ENCODE measurements at regions not wholly inside any gene's neighbourhood (a gene's known extent, or its start where the extent isn't known, plus 50 kb on each side); places are given as distances from the start of the nearest gene placed in this dataset.
"Not testable (repeated sequence)": the region's sequence is repeated elsewhere in the genome, so short reads cannot be mapped to it uniquely, and the experiment has no call there.

GRCh38 chr20:29763821-29764511 lies 1493.5 kb upstream of the DEFB115 start:
- no peak for DNase-seq (ENCODE audit: low read depth in 2 of 2)

- DNase-seq (ENCODE audit: low read depth in 2 of 2) = peak in 1 of 2 donors; percentile 17
These were observed 1492.4 kb upstream of the DEFB115 start for GRCh38 chr20:29764922-29765610.

DNA sequence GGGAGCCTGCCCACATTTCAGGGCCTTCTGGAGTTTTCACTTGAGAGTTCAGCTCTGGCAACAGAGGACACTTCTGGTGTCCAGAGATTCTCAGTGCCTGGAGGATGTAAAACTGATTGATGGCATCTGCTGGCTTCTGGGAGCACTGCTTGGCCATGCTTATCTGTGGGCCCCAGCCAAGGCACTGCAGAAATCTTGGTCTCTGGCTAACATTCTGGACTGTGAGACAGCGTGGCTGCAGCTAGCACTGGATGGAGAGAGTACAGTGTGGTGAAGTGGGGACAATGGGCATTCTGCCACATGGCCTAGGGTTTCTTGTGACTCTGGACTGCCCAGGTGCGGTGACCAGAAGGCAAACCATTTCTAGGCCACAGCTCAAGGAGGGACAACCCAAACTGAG lies 1479.4 kb upstream of the DEFB115 start:
- DNase-seq (ENCODE audit: low read depth in 2 of 2) = not testable (repeated sequence)

DNA sequence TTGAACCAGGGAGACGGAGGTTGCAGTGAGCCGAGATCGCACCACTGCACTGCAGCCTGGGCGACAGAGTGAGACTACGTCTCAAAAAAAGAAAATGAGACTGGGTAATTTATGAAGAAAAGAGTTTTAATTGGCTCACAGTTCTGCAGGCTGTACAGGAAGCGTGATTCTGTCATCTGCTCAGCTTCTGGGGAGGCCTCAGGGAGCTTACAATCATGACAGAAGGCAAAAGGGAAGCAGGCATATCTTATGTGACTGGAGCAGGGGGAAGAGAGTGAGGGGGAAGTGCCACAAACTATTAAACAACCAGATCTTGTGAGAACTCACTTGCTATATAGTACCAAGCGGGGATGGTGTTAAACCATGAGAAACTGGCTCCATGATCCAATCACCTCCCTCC lies 1476.2 kb upstream of the DEFB115 start:
- not testable (repeated sequence) for DNase-seq (ENCODE audit: low read depth in 2 of 2)

DNA sequence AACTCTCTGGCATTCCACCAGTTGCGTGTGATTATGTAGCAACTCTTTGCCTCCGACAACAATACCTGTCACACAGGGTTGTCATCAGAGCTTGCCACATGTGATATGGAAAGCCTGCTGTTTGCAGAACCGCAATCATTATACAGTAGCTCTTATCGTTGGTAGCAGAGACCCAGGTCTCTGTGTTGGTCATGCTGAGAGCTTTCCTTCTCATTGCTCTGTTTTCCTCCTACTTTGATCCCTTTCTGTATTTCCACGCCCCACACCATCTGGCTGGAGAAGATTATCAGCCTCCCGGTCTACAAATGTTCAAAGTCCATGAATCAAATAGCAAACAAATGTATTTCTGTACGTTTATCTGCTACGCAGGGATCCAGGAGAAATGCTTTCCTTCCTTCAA lies 1475.6 kb upstream of the DEFB115 start:
- DNase-seq (ENCODE audit: low read depth in 2 of 2) = not testable (repeated sequence)

DNA sequence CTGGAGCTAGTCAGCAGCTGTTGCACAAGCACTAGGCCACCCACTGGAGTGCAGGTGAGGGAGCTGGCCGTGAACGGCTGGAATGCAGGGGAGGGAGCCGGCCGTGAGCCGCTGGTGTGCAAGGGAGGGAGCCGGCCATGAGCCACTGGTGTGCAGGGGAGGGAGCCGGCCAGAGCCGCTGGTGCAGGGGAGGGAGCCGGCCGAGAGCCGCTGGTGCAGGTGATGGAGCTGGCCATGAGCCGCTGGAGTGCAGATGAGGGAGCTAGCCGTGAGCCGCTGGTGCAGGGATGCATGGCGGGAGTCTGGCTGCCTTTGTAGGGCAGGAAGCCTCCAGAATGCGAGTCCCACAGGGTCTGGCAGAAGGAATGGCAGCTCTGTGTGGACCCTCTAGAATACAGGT lies 1470.0 kb upstream of the DEFB115 start:
- not testable (repeated sequence) for DNase-seq (ENCODE audit: low read depth in 2 of 2)

- DNase-seq (ENCODE audit: low read depth in 2 of 2) = no peak
These were observed 1467.0 kb upstream of the DEFB115 start for GRCh38 chr20:29790510-29790909.

DNA sequence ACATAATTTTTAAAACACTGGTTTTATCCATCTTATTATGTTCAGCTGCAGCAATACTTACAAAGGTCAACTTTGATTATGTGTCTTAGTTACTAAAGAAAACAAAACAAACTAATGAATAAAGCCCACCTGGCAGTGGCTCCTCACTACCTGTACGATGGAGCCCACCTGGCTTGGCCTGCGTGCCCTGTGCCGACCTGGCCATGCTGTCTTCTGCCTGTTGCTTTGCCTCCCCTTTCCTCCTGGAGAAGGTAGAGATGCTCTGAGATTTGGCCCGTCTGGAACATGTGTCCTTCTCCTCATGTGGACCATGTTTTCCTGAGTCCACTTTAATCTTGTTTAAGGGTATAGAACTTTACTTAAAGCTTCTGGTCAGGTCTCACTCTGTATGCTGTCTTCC lies 1426.0 kb upstream of the DEFB115 start:
- DNase-seq (ENCODE audit: low read depth in 2 of 2) = not testable (repeated sequence)

DNA sequence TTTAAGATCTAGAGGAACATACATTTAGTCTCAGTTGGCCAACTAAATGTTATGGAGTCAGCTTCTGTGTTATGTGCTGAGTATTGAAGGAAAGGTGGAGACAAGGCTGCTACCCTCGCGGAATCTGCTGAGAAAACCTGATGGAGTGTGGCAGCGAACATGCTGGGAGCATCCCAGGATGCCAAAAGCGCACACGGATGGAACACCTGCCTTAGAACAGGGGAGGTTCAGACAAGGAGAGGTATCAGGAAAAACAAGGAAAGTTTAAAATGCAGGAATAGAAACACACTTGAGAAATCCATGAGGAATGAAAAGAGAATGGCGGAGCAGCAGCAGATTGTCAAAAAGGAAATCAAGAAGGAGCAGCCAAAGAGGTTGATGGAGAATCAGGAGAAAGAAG lies 1389.5 kb upstream of the DEFB115 start:
- not testable (repeated sequence) for DNase-seq (ENCODE audit: low read depth in 2 of 2)

DNA sequence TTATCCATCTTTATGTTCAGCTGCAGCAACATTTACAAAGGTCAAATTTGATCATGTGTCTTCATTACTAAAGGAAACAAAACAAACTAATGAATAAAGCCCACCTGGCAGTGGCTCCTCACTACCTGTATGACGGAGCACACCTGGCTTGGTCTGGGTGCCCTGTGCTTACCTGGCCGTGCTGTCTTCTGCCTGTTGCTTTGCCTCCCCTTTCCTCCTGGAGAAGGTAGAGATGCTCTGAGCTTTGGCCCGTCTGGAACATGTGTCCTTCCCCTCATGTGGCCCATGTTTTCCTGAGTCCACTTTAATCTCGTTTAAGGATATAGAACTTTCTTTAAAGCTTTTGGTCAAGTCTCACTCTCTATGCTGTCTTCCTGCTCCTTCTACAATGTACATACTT lies 1388.8 kb upstream of the DEFB115 start:
- not testable (repeated sequence) for DNase-seq (ENCODE audit: low read depth in 2 of 2)

DNA sequence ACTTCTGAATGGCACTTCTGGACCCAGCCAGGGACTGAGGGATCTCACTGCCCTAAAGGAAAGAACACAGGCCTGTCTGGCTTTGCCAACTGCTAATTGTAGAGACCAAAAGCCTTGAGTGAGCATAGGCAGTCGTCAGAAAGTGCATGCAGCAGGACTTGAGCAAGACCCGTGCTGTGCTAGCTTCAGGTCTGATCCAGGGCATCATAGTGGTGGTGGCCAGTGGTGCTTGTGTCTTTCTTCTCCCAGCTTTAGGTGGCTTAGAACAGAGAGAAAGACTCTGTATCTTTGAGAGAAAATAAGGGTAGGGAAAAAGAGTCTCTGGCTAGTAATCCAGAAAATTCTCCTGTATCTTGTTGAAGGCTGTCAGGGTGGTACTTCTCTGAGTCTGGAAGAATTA lies 1385.6 kb upstream of the DEFB115 start:
- DNase-seq (ENCODE audit: low read depth in 2 of 2) = not testable (repeated sequence)

GRCh38 chr20:29873946-29874345 lies 1383.5 kb upstream of the DEFB115 start:
- peak; percentile 10 to 19 for DNase-seq (ENCODE audit: low read depth in 2 of 2)

GRCh38 chr20:29874476-29875202 lies 1382.8 kb upstream of the DEFB115 start:
- DNase-seq (ENCODE audit: low read depth in 2 of 2) = no peak

- DNase-seq (ENCODE audit: low read depth in 2 of 2) = not testable (repeated sequence)
These were observed 1382.0 kb upstream of the DEFB115 start for GRCh38 chr20:29875321-29876083.

DNA sequence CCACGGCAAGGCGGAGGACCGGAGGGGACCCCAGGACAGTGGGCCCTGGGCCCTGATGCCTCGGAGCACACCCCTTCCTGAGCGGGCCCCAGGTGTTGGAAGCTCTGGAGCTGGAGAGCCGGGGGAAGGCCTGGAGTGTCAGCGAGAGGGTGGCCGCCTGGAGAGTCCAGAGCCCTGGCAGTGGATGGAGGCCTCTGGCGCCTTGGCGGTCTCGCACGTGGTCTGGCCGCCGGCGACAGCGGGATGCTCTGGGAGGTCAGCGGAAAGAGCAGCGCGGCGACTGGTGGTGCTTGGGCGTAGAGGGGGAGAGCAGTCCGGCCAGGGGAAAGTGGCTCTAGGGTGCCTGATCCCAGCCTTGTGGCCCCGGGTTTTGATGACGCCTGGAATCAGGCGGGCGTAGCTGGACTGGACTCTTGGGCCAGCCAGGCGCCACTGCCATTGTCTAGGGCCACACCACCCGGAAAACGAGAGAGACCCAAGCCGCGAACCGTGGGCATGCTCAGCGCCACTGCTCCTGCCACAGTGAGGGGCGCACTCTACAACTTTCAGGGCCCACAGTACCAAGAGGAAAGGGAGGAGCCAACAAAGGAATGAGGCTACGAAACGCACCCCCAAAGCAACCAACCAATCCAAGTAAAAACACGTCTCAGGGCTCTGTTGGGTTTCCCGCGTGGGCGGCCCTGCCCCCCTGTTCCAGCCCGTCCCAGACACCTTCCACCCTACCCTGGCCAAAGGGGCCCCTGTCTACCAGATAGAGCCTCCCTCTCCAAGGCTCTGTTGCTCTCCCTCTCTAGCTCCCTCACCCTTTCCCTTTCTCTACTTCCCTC lies 1381.2 kb upstream of the DEFB115 start:
- not testable (repeated sequence) for DNase-seq (ENCODE audit: low read depth in 2 of 2)

- no peak for DNase-seq (ENCODE audit: low read depth in 2 of 2)
These were observed 1380.6 kb upstream of the DEFB115 start for GRCh38 chr20:29876911-29877285.

GRCh38 chr20:29877411-29878280 lies 1379.8 kb upstream of the DEFB115 start:
- DNase-seq (ENCODE audit: low read depth in 2 of 2) = not testable (repeated sequence)

- no peak for DNase-seq (ENCODE audit: low read depth in 2 of 2)
These were observed 1379.2 kb upstream of the DEFB115 start for GRCh38 chr20:29878281-29878741.

- no peak for DNase-seq (ENCODE audit: low read depth in 2 of 2)
These were observed 1378.6 kb upstream of the DEFB115 start for GRCh38 chr20:29878777-29879442.

All from stimulated activated CD8-positive, alpha-beta memory T cell treated with anti-CD3 and anti-CD28 coated beads, Interleukin-15, amount 100 ng/mL, for 48 hours (primary cell).